ENCODE measurements at regions not wholly inside any gene's neighbourhood (a gene's known extent, or its start where the extent isn't known, plus 50 kb on each side); places are given as distances from the start of the nearest gene placed in this dataset.

GRCh38 chr16:65445313-65446260 lies 323.7 kb upstream of the CDH11 start:
- TF ChIP-seq POLR2A (IDR thresholded peaks at IDR 0.05; ENCODE audit: low read depth) (no peak), CTCF (IDR thresholded peaks at IDR 0.05) (no peak), POLR2AphosphoS5 (IDR thresholded peaks at IDR 0.05) (no peak)
